Osteocyte (in vitro differentiated cells): ENCODE measurements at regions not wholly inside any gene's neighbourhood (a gene's known extent, or its start where the extent isn't known, plus 50 kb on each side); places are given as distances from the start of the nearest gene placed in this dataset.

ENCODE experiments used
- DNase-seq: peaks from one replicate; pipeline ENCODE4 v3.0.0; 2021; ENCODE audit warnings: mixed read lengths; ENCODE audit not compliant: unreplicated experiment; ENCODE audit errors: extremely low spot score
- H3K27ac Mint-ChIP-seq: one replicate; pipeline ENCODE4 v1.8.0; 2021; ENCODE audit warnings: mild to moderate bottlenecking, mixed read lengths; ENCODE audit not compliant: unreplicated experiment
- H3K27me3 Mint-ChIP-seq: one replicate; pipeline ENCODE4 v1.8.0; 2021; ENCODE audit warnings: mixed read lengths; ENCODE audit not compliant: unreplicated experiment
- H3K36me3 Mint-ChIP-seq: one replicate; pipeline ENCODE4 v1.8.0; 2021; ENCODE audit warnings: mixed read lengths; ENCODE audit not compliant: unreplicated experiment
- H3K4me1 Mint-ChIP-seq: one replicate; pipeline ENCODE4 v1.8.0; 2021; ENCODE audit warnings: mixed read lengths; ENCODE audit not compliant: unreplicated experiment
- H3K4me3 Mint-ChIP-seq: one replicate; pipeline ENCODE4 v1.8.0; 2021; ENCODE audit warnings: mild to moderate bottlenecking, moderate library complexity, mixed read lengths; ENCODE audit not compliant: unreplicated experiment
- H3K9me3 Mint-ChIP-seq: one replicate; pipeline ENCODE4 v1.8.0; 2021; ENCODE audit warnings: mixed read lengths; ENCODE audit not compliant: unreplicated experiment
- CTCF ChIP-seq: fragments of 200-600 bp; sonication (generic); IDR thresholded peaks from 2 replicates; pipeline ENCODE4 v1.5.0; 2021; ENCODE audit warnings: antibody characterized with exemption, mild to moderate bottlenecking, moderate library complexity

- no peaks in the 10 kb centered on the region for H3K36me3 Mint-ChIP-seq
- H3K27me3 Mint-ChIP-seq, result no peaks in the 10 kb centered on the region
- no peak overlapping the region for H3K27ac Mint-ChIP-seq
- peaks cover 1% of the 10 kb centered on the region for H3K9me3 Mint-ChIP-seq
- no peak for TF ChIP-seq CTCF
- no peaks in the 10 kb centered on the region for H3K4me1 Mint-ChIP-seq
- H3K4me3 Mint-ChIP-seq, result no peak overlapping the region
- peak; percentile 59 for DNase-seq
Measured at GRCh38 chr19:32168111-32168510, 177.3 kb upstream of the ZNF507 start.

- H3K36me3 Mint-ChIP-seq, result no peaks in the 10 kb centered on the region
- no peaks in the 10 kb centered on the region for H3K9me3 Mint-ChIP-seq
- no peaks in the 10 kb centered on the region for H3K4me1 Mint-ChIP-seq
- H3K27ac Mint-ChIP-seq, result no peak overlapping the region
- H3K4me3 Mint-ChIP-seq, result no peak overlapping the region
- no peaks in the 10 kb centered on the region for H3K27me3 Mint-ChIP-seq
- DNase-seq, result no peak
- TF ChIP-seq CTCF, result no peak
Measured at GRCh38 chr19:32168606-32169005, 176.8 kb upstream of the ZNF507 start.

GRCh38 chr19:32171719-32172151, 173.7 kb upstream of the ZNF507 start:
- no peaks in the 10 kb centered on the region for H3K27me3 Mint-ChIP-seq
- no peak for TF ChIP-seq CTCF
- no peaks in the 10 kb centered on the region for H3K9me3 Mint-ChIP-seq
- no peak overlapping the region for H3K4me3 Mint-ChIP-seq
- no peak overlapping the region for H3K27ac Mint-ChIP-seq
- H3K4me1 Mint-ChIP-seq, result no peaks in the 10 kb centered on the region
- H3K36me3 Mint-ChIP-seq, result no peaks in the 10 kb centered on the region
- no peak for DNase-seq

- Mint-ChIP-seq H3K9me3 (no peaks in the 10 kb centered on the region), H3K36me3 (no peaks in the 10 kb centered on the region), H3K27me3 (no peaks in the 10 kb centered on the region), H3K4me3 (no peak overlapping the region), H3K4me1 (no peaks in the 10 kb centered on the region), H3K27ac (no peak overlapping the region)
- DNase-seq, result no peak
- no peak for TF ChIP-seq CTCF
Measured at GRCh38 chr19:32172566-32173160, 172.7 kb upstream of the ZNF507 start.

GRCh38 chr19:32173836-32174235, 171.6 kb upstream of the ZNF507 start:
- no peak for TF ChIP-seq CTCF
- no peaks in the 10 kb centered on the region for H3K9me3 Mint-ChIP-seq
- no peak overlapping the region for H3K27ac Mint-ChIP-seq
- no peaks in the 10 kb centered on the region for H3K27me3 Mint-ChIP-seq
- H3K36me3 Mint-ChIP-seq, result no peaks in the 10 kb centered on the region
- no peaks in the 10 kb centered on the region for H3K4me1 Mint-ChIP-seq
- no peak overlapping the region for H3K4me3 Mint-ChIP-seq
- no peak for DNase-seq
